Neural cell (in vitro differentiated cells): ENCODE measurements at regions not wholly inside any gene's neighbourhood (a gene's known extent, or its start where the extent isn't known, plus 50 kb on each side); places are given as distances from the start of the nearest gene placed in this dataset.

Source experiments
- H2AFZ ChIP-seq: fragments of 200-600, 300-800 bp; sonication (generic), shearing (Covaris generic); 2 replicates; pipeline ENCODE4 v1.6.0; 2014; ENCODE audit warnings: low read depth, mild to moderate bottlenecking, antibody characterized with exemption, low read length, moderate library complexity
- H3F3A ChIP-seq: fragments of 200-600 bp; shearing (Covaris generic); 2 replicates; pipeline ENCODE4 v1.6.1; 2016; ENCODE audit warnings: mild to moderate bottlenecking, moderate library complexity, mixed read lengths, antibody characterized with exemption, low read length; ENCODE audit not compliant: insufficient read depth, poor library complexity, severe bottlenecking
- H3K27ac ChIP-seq: fragments of 200-600, 300-800 bp; sonication (generic), shearing (Covaris generic); 2 replicates; pipeline ENCODE4 v1.5.1; 2014; ENCODE audit warnings: mild to moderate bottlenecking, low read length, moderate library complexity
- H3K27me3 ChIP-seq: fragments of 300-800, 200-600 bp; sonication (generic), shearing (Covaris generic); 2 replicates; pipeline ENCODE4 v1.6.0; 2014; ENCODE audit warnings: mild to moderate bottlenecking, low read depth, low read length, moderate library complexity; ENCODE audit not compliant: insufficient read depth
- H3K36me3 ChIP-seq: fragments of 300-800, 200-600 bp; sonication (generic), shearing (Covaris generic); 2 replicates; pipeline ENCODE4 v1.5.1; 2014; ENCODE audit warnings: mild to moderate bottlenecking, antibody characterized with exemption, low read length, moderate library complexity; ENCODE audit not compliant: insufficient read depth
- H3K4me2 ChIP-seq: fragments of 300-800, 200-600 bp; sonication (generic), shearing (Covaris generic); 2 replicates; pipeline ENCODE4 v1.6.0; 2014; ENCODE audit warnings: mild to moderate bottlenecking, low read length
- H3K4me3 ChIP-seq: fragments of 300-800, 200-600 bp; sonication (generic), shearing (Covaris generic); 2 replicates; pipeline ENCODE4 v1.5.1; 2014; ENCODE audit warnings: mild to moderate bottlenecking, low read length, moderate library complexity
- H3K79me2 ChIP-seq: fragments of 200-600 bp; shearing (Covaris generic); replicated peaks from 2 replicates; pipeline ENCODE4 v1.6.0; 2014; ENCODE audit warnings: mild to moderate bottlenecking, low read length, moderate library complexity; ENCODE audit not compliant: insufficient read depth
- H3K9ac ChIP-seq: fragments of 300-800, 200-600 bp; sonication (generic), shearing (Covaris generic); 2 replicates; pipeline ENCODE4 v1.6.1; 2016; ENCODE audit warnings: mild to moderate bottlenecking, low read length, mixed read lengths
- H3K9me2 ChIP-seq: fragments of 200-600 bp; shearing (Covaris generic); 2 replicates; pipeline ENCODE4 v1.6.1; 2016; ENCODE audit warnings: mild to moderate bottlenecking, low read length, mixed read lengths; ENCODE audit not compliant: insufficient read depth
- H3K9me3 ChIP-seq: fragments of 200-600, 300-800 bp; sonication (generic), shearing (Covaris generic); 2 replicates; pipeline ENCODE4 v1.6.1; 2016; ENCODE audit warnings: mild to moderate bottlenecking, mixed run types, low read length, moderate library complexity, mixed read lengths
- H4K20me1 ChIP-seq: fragments of 200-600 bp; shearing (Covaris generic); 2 replicates; pipeline ENCODE4 v1.6.1; 2016; ENCODE audit warnings: mild to moderate bottlenecking, mixed run types; ENCODE audit not compliant: insufficient read depth
- EP300 ChIP-seq: fragments of 450-650 bp; conservative IDR thresholded peaks from 2 replicates; pipeline ENCODE4 v1.6.1; 2014; ENCODE audit warnings: antibody characterized with exemption, mild to moderate bottlenecking, moderate library complexity; ENCODE audit not compliant: poor library complexity, severe bottlenecking
- EZH2 ChIP-seq: fragments of 200-600, 300-800 bp; shearing (Covaris generic), sonication (generic); IDR thresholded peaks from 2 replicates; pipeline ENCODE4 v1.6.1; 2014; ENCODE audit warnings: antibody characterized with exemption, low read length, borderline replicate concordance, mild to moderate bottlenecking; ENCODE audit not compliant: insufficient read depth, poor library complexity, severe bottlenecking
- MXI1 ChIP-seq: fragments of 450-650 bp; conservative IDR thresholded peaks from 2 replicates; pipeline ENCODE4 v1.6.1; 2014; ENCODE audit warnings: antibody characterized with exemption, mild to moderate bottlenecking; ENCODE audit not compliant: poor library complexity, severe bottlenecking
- POLR2AphosphoS5 ChIP-seq: IDR thresholded peaks from 2 replicates; pipeline ENCODE4 v1.6.1; 2012
- RAD21 ChIP-seq: fragments of 450-650 bp; conservative IDR thresholded peaks from 2 replicates; pipeline ENCODE4 v1.6.1; 2014; ENCODE audit warnings: antibody characterized with exemption, mild to moderate bottlenecking, moderate library complexity
- SMC3 ChIP-seq: fragments of 450-650 bp; conservative IDR thresholded peaks from 2 replicates; pipeline ENCODE4 v1.6.1; 2014; ENCODE audit warnings: antibody characterized with exemption, mild to moderate bottlenecking, moderate library complexity; ENCODE audit not compliant: poor library complexity
- TAF1 ChIP-seq: IDR thresholded peaks from 2 replicates; pipeline ENCODE4 v1.6.1; 2012; ENCODE audit warnings: low read depth
- TF ChIP-seq, protein P1 (sequence below): IDR thresholded peaks from 2 replicates; pipeline ENCODE4 v1.6.1; 2012; ENCODE audit warnings: borderline replicate concordance
- TF ChIP-seq, protein P2 (sequence below): fragments of 450-650 bp; IDR thresholded peaks from 2 replicates; pipeline ENCODE4 v1.5.1; 2014; ENCODE audit warnings: antibody characterized with exemption, mild to moderate bottlenecking, moderate library complexity; ENCODE audit not compliant: poor library complexity, severe bottlenecking

DNA sequence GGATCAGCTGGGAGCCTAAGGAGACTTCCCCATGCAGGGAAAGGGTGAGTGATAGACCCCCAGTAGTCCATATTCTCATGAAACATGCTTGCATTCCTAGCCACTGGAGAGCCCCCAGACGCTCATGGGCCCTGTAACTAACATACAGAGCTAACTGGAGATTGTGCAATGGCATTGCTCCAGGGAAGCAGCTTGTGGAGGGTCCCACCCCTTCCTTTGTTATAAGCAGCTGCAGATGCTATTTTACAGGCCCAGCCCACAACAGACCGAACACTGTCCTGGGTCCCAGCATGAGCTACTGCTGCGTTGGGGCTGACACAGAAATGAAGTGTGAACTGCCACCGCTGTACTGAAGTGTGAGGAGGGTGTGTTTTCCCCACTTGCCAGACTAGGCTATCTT, 1465.7 kb upstream of the DIAPH2 start:
- Histone ChIP-seq H3K27me3 (no peaks in the 10 kb centered on the region), H3K9ac (no peak overlapping the region), H3K9me2 (no peaks in the 10 kb centered on the region), H3F3A (no peaks in the 10 kb centered on the region), H3K9me3 (no peaks in the 10 kb centered on the region), H3K79me2 (no peaks in the 10 kb centered on the region), H2AFZ (no peak overlapping the region), H3K27ac (no peak overlapping the region), H4K20me1 (no peaks in the 10 kb centered on the region), H3K4me3 (no peak overlapping the region), H3K36me3 (no peaks in the 10 kb centered on the region), H3K4me2 (no peak overlapping the region)
- TF ChIP-seq POLR2AphosphoS5 = no peak
- no peak for TF ChIP-seq MXI1
- no peak for TF ChIP-seq SMC3
- TF ChIP-seq, protein P1, sequence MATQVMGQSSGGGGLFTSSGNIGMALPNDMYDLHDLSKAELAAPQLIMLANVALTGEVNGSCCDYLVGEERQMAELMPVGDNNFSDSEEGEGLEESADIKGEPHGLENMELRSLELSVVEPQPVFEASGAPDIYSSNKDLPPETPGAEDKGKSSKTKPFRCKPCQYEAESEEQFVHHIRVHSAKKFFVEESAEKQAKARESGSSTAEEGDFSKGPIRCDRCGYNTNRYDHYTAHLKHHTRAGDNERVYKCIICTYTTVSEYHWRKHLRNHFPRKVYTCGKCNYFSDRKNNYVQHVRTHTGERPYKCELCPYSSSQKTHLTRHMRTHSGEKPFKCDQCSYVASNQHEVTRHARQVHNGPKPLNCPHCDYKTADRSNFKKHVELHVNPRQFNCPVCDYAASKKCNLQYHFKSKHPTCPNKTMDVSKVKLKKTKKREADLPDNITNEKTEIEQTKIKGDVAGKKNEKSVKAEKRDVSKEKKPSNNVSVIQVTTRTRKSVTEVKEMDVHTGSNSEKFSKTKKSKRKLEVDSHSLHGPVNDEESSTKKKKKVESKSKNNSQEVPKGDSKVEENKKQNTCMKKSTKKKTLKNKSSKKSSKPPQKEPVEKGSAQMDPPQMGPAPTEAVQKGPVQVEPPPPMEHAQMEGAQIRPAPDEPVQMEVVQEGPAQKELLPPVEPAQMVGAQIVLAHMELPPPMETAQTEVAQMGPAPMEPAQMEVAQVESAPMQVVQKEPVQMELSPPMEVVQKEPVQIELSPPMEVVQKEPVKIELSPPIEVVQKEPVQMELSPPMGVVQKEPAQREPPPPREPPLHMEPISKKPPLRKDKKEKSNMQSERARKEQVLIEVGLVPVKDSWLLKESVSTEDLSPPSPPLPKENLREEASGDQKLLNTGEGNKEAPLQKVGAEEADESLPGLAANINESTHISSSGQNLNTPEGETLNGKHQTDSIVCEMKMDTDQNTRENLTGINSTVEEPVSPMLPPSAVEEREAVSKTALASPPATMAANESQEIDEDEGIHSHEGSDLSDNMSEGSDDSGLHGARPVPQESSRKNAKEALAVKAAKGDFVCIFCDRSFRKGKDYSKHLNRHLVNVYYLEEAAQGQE = no peak
- TF ChIP-seq, protein P2, sequence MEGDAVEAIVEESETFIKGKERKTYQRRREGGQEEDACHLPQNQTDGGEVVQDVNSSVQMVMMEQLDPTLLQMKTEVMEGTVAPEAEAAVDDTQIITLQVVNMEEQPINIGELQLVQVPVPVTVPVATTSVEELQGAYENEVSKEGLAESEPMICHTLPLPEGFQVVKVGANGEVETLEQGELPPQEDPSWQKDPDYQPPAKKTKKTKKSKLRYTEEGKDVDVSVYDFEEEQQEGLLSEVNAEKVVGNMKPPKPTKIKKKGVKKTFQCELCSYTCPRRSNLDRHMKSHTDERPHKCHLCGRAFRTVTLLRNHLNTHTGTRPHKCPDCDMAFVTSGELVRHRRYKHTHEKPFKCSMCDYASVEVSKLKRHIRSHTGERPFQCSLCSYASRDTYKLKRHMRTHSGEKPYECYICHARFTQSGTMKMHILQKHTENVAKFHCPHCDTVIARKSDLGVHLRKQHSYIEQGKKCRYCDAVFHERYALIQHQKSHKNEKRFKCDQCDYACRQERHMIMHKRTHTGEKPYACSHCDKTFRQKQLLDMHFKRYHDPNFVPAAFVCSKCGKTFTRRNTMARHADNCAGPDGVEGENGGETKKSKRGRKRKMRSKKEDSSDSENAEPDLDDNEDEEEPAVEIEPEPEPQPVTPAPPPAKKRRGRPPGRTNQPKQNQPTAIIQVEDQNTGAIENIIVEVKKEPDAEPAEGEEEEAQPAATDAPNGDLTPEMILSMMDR = no peak
- TF ChIP-seq RAD21 = no peak
- TF ChIP-seq TAF1 = no peak
- TF ChIP-seq EZH2 = no peak
- no peak for TF ChIP-seq EP300

GRCh38 chrX:95248386-95248785, 1436.3 kb upstream of the DIAPH2 start:
- H3K36me3 ChIP-seq = no peaks in the 10 kb centered on the region
- no peak overlapping the region for H3K9ac ChIP-seq
- no peak overlapping the region for H2AFZ ChIP-seq
- no peaks in the 10 kb centered on the region for H3K27me3 ChIP-seq
- no peaks in the 10 kb centered on the region for H3K9me2 ChIP-seq
- H4K20me1 ChIP-seq = no peaks in the 10 kb centered on the region
- no peaks in the 10 kb centered on the region for H3F3A ChIP-seq
- no peak overlapping the region for H3K4me2 ChIP-seq
- no peak overlapping the region for H3K4me3 ChIP-seq
- no peaks in the 10 kb centered on the region for H3K9me3 ChIP-seq
- H3K27ac ChIP-seq = no peak overlapping the region
- TF ChIP-seq MXI1 = no peak
- TF ChIP-seq EP300 = no peak
- TF ChIP-seq POLR2AphosphoS5 = no peak
- no peak for TF ChIP-seq RAD21
- TF ChIP-seq, protein P1 = no peak
- no peak for TF ChIP-seq EZH2
- TF ChIP-seq SMC3 = no peak
- H3K79me2 ChIP-seq = no peaks in the 10 kb centered on the region
